ENCODE measurements at regions not wholly inside any gene's neighbourhood (a gene's known extent, or its start where the extent isn't known, plus 50 kb on each side); places are given as distances from the start of the nearest gene placed in this dataset.

- TF ChIP-seq, protein P1, sequence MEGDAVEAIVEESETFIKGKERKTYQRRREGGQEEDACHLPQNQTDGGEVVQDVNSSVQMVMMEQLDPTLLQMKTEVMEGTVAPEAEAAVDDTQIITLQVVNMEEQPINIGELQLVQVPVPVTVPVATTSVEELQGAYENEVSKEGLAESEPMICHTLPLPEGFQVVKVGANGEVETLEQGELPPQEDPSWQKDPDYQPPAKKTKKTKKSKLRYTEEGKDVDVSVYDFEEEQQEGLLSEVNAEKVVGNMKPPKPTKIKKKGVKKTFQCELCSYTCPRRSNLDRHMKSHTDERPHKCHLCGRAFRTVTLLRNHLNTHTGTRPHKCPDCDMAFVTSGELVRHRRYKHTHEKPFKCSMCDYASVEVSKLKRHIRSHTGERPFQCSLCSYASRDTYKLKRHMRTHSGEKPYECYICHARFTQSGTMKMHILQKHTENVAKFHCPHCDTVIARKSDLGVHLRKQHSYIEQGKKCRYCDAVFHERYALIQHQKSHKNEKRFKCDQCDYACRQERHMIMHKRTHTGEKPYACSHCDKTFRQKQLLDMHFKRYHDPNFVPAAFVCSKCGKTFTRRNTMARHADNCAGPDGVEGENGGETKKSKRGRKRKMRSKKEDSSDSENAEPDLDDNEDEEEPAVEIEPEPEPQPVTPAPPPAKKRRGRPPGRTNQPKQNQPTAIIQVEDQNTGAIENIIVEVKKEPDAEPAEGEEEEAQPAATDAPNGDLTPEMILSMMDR (conservative IDR thresholded peaks at IDR 0.05; ENCODE audit: low read depth, low read length): no peak
- no peak for TF ChIP-seq EZH2 (IDR thresholded peaks at IDR 0.05; ENCODE audit: borderline replicate concordance, low read depth, low read length, poor library complexity, severe bottlenecking)
Observed at GRCh38 chr7:17680026-17680425, 260.3 kb downstream of the SNX13 start.
